K562 (cell line): ENCODE measurements at regions not wholly inside any gene's neighbourhood (a gene's known extent, or its start where the extent isn't known, plus 50 kb on each side); places are given as distances from the start of the nearest gene placed in this dataset.

Source experiments
- CHD1 ChIP-seq: fragments of 200-600 bp; sonication (generic); IDR thresholded peaks from one replicate; pipeline ENCODE4 v1.6.1; 2012; ENCODE audit warnings: mild to moderate bottlenecking, moderate library complexity, low read length, inconsistent platforms
- DNMT1 ChIP-seq: fragments of 450-650 bp; IDR thresholded peaks from 2 replicates; pipeline ENCODE4 v1.6.1; 2016; ENCODE audit warnings: antibody characterized with exemption, mild to moderate bottlenecking
- EP300 ChIP-seq: IDR thresholded peaks from 2 replicates; pipeline ENCODE4 v1.6.1; 2012; ENCODE audit warnings: low read length, improper control_type of control experiment
- MTF1 ChIP-seq: fragments of 250-450 bp; sonication (Bioruptor Pico); IDR thresholded peaks from 2 replicates; pipeline ENCODE4 v1.9.0; 2021; ENCODE audit warnings: moderate library complexity, mild to moderate bottlenecking, inconsistent platforms, borderline replicate concordance
- YY1 ChIP-seq, 3 experiments: IDR thresholded peaks; 2 replicates each; pipeline ENCODE4 v1.6.1; 2011; ENCODE audit warnings: low read length in 2 of 3, mild to moderate bottlenecking in 2 of 3, moderate library complexity in 2 of 3, borderline replicate concordance in 1 of 3, control low read depth in 1 of 3, low read depth in 1 of 3; ENCODE audit not compliant: insufficient read depth in 3 of 3, insufficient replicate concordance in 2 of 3, control insufficient read depth in 1 of 3, insufficient read length in 1 of 3; ENCODE audit errors: extremely low read depth in 1 of 3
- ZBTB1 ChIP-seq: sonication (generic); formaldehyde crosslinking; IDR thresholded peaks from 2 replicates; pipeline ENCODE4 v1.8.1; 2023; ENCODE audit warnings: missing genetic modification reagents, low read depth, mild to moderate bottlenecking, borderline replicate concordance
- ZBTB7A ChIP-seq: IDR thresholded peaks from 2 replicates; pipeline ENCODE4 v1.6.1; 2011; ENCODE audit warnings: low read depth, mild to moderate bottlenecking, low read length, moderate library complexity, borderline replicate concordance; ENCODE audit not compliant: control insufficient read depth
- ZFP36 ChIP-seq: fragments of 150-350 bp; IDR thresholded peaks from 2 replicates; pipeline ENCODE4 v1.6.1; 2018; ENCODE audit warnings: low read length, low read depth; ENCODE audit not compliant: partially characterized antibody
- ZFX ChIP-seq: sonication (generic); formaldehyde crosslinking; IDR thresholded peaks from 2 replicates; pipeline ENCODE4 v1.8.0; 2022; ENCODE audit warnings: mild to moderate bottlenecking, missing genetic modification reagents, moderate library complexity
- ZNF12 ChIP-seq: sonication (generic); formaldehyde crosslinking; IDR thresholded peaks from 2 replicates; pipeline ENCODE4 v1.4.0; 2020; ENCODE audit warnings: mild to moderate bottlenecking, missing genetic modification reagents
- TF ChIP-seq, protein P1 (sequence below): fragments of 450-650 bp; formaldehyde crosslinking; IDR thresholded peaks from 2 replicates; pipeline ENCODE4 v1.4.0; 2022; ENCODE audit warnings: missing genetic modification characterization
- TF ChIP-seq, protein P2 (sequence below), 2 experiments: fragments of 200-800 bp in 1 of 2; sonication (Bioruptor generic) in 1 of 2; sonication (generic) in 1 of 2; formaldehyde crosslinking in 1 of 2; IDR thresholded peaks in 1 of 2; conservative IDR thresholded peaks in 1 of 2; 2 replicates each; pipeline versions ENCODE4 v1.5.0 to v1.6.1; 2016 to 2020; ENCODE audit warnings: missing compliant biosample characterization in 1 of 2, missing genetic modification characterization in 1 of 2, missing genetic modification reagents in 1 of 2
- TF ChIP-seq, protein P3 (sequence below), 3 experiments: IDR thresholded peaks in 2 of 3; conservative IDR thresholded peaks in 1 of 3; 2 replicates each; pipeline ENCODE4 v1.5.1; 2011 to 2012; ENCODE audit warnings: low read length in 3 of 3, mild to moderate bottlenecking in 3 of 3, control low read depth in 2 of 3, improper control_type of control experiment in 1 of 3, inconsistent platforms in 1 of 3, low read depth in 1 of 3, mixed read lengths in 1 of 3, moderate library complexity in 1 of 3; ENCODE audit not compliant: insufficient read depth in 2 of 3
- TF ChIP-seq, protein P4 (sequence below): fragments of 450-650 bp; IDR thresholded peaks from 2 replicates; pipeline ENCODE4 v1.6.1; 2016; ENCODE audit warnings: missing biosample characterization, missing genetic modification characterization

DNA sequence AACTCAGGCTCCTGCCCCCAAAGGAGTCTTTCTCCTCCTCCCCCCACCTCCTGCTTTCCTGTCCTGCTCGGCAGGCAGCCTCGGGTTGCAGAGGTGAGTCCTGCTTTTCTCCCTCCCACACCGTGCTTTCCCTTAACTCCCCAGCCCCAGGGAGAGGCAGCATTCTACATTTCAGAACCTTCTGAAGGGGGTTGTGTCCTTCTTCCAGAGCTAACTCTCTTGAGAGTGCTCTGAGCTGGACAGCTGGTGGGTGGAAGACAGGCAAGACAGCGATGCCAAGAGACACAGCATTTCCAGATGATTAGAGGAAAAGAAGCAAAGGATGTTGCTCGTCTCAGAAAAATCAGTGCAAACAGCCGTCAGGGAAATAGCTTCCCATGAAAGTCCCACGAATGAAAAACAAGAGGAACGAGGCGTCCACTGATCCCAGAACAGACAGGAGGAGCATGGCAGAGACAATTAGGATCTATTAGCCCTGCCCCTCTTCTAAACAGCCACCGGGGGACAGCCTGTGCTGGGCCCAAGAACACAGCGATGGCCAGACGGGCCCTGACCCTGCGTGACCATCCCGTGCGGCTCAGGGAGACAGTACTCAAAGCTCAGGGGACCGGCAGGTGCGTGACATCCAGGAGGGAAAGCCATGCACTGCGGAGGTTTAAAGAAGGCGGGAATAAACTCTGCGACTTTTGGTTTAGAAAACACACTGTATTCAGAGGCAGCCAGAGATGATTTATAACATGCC, 216.5 kb upstream of the RTL1 start:
- no peak for TF ChIP-seq YY1 (IDR thresholded peaks at IDR 0.05; ENCODE audit: borderline replicate concordance in 1 of 3, control insufficient read depth in 1 of 3, extremely low read depth in 1 of 3, insufficient read depth in 3 of 3, insufficient read length in 1 of 3, insufficient replicate concordance in 2 of 3, low read depth in 1 of 3, low read length in 2 of 3)
- no peak for TF ChIP-seq EP300
- no peak for TF ChIP-seq MTF1 (CRISPR knock-in tag)
- TF ChIP-seq, protein P1, sequence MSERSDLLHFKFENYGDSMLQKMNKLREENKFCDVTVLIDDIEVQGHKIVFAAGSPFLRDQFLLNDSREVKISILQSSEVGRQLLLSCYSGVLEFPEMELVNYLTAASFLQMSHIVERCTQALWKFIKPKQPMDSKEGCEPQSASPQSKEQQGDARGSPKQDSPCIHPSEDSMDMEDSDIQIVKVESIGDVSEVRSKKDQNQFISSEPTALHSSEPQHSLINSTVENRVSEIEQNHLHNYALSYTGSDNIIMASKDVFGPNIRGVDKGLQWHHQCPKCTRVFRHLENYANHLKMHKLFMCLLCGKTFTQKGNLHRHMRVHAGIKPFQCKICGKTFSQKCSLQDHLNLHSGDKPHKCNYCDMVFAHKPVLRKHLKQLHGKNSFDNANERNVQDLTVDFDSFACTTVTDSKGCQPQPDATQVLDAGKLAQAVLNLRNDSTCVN (CRISPR knock-in tag) = no peak
- no peak for TF ChIP-seq ZBTB1 (CRISPR knock-in tag)
- TF ChIP-seq, protein P2, sequence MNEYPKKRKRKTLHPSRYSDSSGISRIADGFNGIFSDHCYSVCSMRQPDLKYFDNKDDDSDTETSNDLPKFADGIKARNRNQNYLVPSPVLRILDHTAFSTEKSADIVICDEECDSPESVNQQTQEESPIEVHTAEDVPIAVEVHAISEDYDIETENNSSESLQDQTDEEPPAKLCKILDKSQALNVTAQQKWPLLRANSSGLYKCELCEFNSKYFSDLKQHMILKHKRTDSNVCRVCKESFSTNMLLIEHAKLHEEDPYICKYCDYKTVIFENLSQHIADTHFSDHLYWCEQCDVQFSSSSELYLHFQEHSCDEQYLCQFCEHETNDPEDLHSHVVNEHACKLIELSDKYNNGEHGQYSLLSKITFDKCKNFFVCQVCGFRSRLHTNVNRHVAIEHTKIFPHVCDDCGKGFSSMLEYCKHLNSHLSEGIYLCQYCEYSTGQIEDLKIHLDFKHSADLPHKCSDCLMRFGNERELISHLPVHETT (CRISPR knock-in tag; conservative IDR thresholded peaks at IDR 0.05 in 1 of 2, IDR thresholded peaks at IDR 0.05 in 1 of 2) = no peak
- no peak for TF ChIP-seq ZFX (CRISPR knock-in tag)
- no peak for TF ChIP-seq ZFP36
- TF ChIP-seq CHD1 = no peak
- TF ChIP-seq, protein P3, sequence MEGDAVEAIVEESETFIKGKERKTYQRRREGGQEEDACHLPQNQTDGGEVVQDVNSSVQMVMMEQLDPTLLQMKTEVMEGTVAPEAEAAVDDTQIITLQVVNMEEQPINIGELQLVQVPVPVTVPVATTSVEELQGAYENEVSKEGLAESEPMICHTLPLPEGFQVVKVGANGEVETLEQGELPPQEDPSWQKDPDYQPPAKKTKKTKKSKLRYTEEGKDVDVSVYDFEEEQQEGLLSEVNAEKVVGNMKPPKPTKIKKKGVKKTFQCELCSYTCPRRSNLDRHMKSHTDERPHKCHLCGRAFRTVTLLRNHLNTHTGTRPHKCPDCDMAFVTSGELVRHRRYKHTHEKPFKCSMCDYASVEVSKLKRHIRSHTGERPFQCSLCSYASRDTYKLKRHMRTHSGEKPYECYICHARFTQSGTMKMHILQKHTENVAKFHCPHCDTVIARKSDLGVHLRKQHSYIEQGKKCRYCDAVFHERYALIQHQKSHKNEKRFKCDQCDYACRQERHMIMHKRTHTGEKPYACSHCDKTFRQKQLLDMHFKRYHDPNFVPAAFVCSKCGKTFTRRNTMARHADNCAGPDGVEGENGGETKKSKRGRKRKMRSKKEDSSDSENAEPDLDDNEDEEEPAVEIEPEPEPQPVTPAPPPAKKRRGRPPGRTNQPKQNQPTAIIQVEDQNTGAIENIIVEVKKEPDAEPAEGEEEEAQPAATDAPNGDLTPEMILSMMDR (IDR thresholded peaks at IDR 0.05 in 2 of 3, conservative IDR thresholded peaks at IDR 0.05 in 1 of 3; ENCODE audit: insufficient read depth in 2 of 3, low read depth in 1 of 3, low read length in 3 of 3) = no peak
- no peak for TF ChIP-seq DNMT1
- TF ChIP-seq, protein P4, sequence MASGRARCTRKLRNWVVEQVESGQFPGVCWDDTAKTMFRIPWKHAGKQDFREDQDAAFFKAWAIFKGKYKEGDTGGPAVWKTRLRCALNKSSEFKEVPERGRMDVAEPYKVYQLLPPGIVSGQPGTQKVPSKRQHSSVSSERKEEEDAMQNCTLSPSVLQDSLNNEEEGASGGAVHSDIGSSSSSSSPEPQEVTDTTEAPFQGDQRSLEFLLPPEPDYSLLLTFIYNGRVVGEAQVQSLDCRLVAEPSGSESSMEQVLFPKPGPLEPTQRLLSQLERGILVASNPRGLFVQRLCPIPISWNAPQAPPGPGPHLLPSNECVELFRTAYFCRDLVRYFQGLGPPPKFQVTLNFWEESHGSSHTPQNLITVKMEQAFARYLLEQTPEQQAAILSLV (tag) = no peak
- TF ChIP-seq ZBTB7A = no peak
- no peak for TF ChIP-seq ZNF12 (CRISPR knock-in tag)
